Endodermal cell (in vitro differentiated cells): ENCODE measurements at regions not wholly inside any gene's neighbourhood (a gene's known extent, or its start where the extent isn't known, plus 50 kb on each side); places are given as distances from the start of the nearest gene placed in this dataset.
A peak's percentile ranks its signal among the peaks of the same experiment; 100 is the strongest.

ENCODE experiments used
- DNase-seq: peaks from one replicate; pipeline ENCODE4 v3.0.0-alpha.2; 2017
- H3K27ac ChIP-seq: 2 replicates; pipeline ENCODE4 v1.5.1; 2013; ENCODE audit warnings: mild to moderate bottlenecking, low read depth, low read length, moderate library complexity
- H3K27me3 ChIP-seq: 2 replicates; pipeline ENCODE4 v1.6.1; 2013; ENCODE audit warnings: mild to moderate bottlenecking, low read length, moderate library complexity; ENCODE audit not compliant: insufficient read depth, control insufficient read depth, poor library complexity, severe bottlenecking
- H3K36me3 ChIP-seq: 2 replicates; pipeline ENCODE4 v1.7.0; 2013; ENCODE audit warnings: mild to moderate bottlenecking, low read length, moderate library complexity; ENCODE audit not compliant: control insufficient read depth, insufficient read depth
- H3K4me1 ChIP-seq: one replicate; pipeline ENCODE4 v1.7.0; 2013; ENCODE audit warnings: low read length; ENCODE audit not compliant: control insufficient read depth, insufficient read depth
- H3K4me3 ChIP-seq: 2 replicates; pipeline ENCODE4 v1.5.1; 2013; ENCODE audit warnings: mild to moderate bottlenecking, low read length, moderate library complexity
- H3K9ac ChIP-seq: 2 replicates; pipeline ENCODE4 v1.6.1; 2013; ENCODE audit warnings: mild to moderate bottlenecking, low read length, moderate library complexity; ENCODE audit not compliant: poor library complexity, severe bottlenecking; ENCODE audit errors: extremely low read depth
- H3K9me3 ChIP-seq: 2 replicates; pipeline ENCODE4 v1.6.1; 2013; ENCODE audit warnings: mild to moderate bottlenecking, low read length, moderate library complexity; ENCODE audit not compliant: control insufficient read depth
- H3K27ac Mint-ChIP-seq: 2 replicates; pipeline ENCODE4 v1.8.0; 2020; ENCODE audit warnings: mixed read lengths
- H3K27me3 Mint-ChIP-seq: 2 replicates; pipeline ENCODE4 v1.8.0; 2021; ENCODE audit warnings: mild to moderate bottlenecking, mixed read lengths; ENCODE audit not compliant: insufficient read depth
- H3K36me3 Mint-ChIP-seq: 2 replicates; pipeline ENCODE4 v1.8.0; 2020; ENCODE audit warnings: low read depth, mixed read lengths
- H3K4me1 Mint-ChIP-seq: 2 replicates; pipeline ENCODE4 v1.8.0; 2020; ENCODE audit warnings: mixed read lengths
- H3K4me3 Mint-ChIP-seq: 2 replicates; pipeline ENCODE4 v1.8.0; 2020; ENCODE audit warnings: mild to moderate bottlenecking, moderate library complexity, mixed read lengths
- H3K9me3 Mint-ChIP-seq: 2 replicates; pipeline ENCODE4 v1.8.0; 2020; ENCODE audit warnings: mild to moderate bottlenecking, mixed read lengths
- CTCF ChIP-seq: fragments of 200-600 bp; sonication (generic); conservative IDR thresholded peaks from 2 replicates; pipeline ENCODE4 v1.5.0; 2021; ENCODE audit warnings: antibody characterized with exemption, mild to moderate bottlenecking
- whole genome bisulfite sequencing, 2 experiments: methylation state at CpG; one replicate each; pipeline versions ENCODE4 v1.1.5 to v1.1.7; 2013; ENCODE audit warnings: missing lambda C conversion rate in 2 of 2, mixed read lengths in 1 of 2; ENCODE audit not compliant: insufficient coverage in 1 of 2, insufficient read length in 1 of 2; 5-methylcytosine and 5-hydroxymethylcytosine counted together

GRCh38 chr11:112437096-112437495, 176.4 kb upstream of the PLET1 start:
- Mint-ChIP-seq H3K4me3 (no peak overlapping the region), H3K9me3 (peaks cover 3% of the 10 kb centered on the region), H3K4me1 (no peaks in the 10 kb centered on the region), H3K36me3 (no peaks in the 10 kb centered on the region), H3K27me3 (peaks cover 6% of the 10 kb centered on the region), H3K27ac (no peak overlapping the region)
- Histone ChIP-seq H3K36me3 (no peaks in the 10 kb centered on the region), H3K4me3 (no peak overlapping the region), H3K9ac (no peak overlapping the region), H3K27ac (no peak overlapping the region), H3K9me3 (peaks cover 11% of the 10 kb centered on the region), H3K27me3 (no peaks in the 10 kb centered on the region), H3K4me1 (no peaks in the 10 kb centered on the region)
- TF ChIP-seq CTCF, result no peak
- DNase-seq, result no peak
- WGBS, 2 experiments, result 91% methylated on average over 1 of the region's 2 CpGs; no CpG with 5 or more reads in 1 of the 2 experiments

GRCh38 chr11:112439614-112440013, 179.0 kb upstream of the PLET1 start:
- no peaks in the 10 kb centered on the region for H3K4me1 ChIP-seq
- H3K9me3 ChIP-seq, result peaks cover 15% of the 10 kb centered on the region
- no peaks in the 10 kb centered on the region for H3K27me3 ChIP-seq
- Mint-ChIP-seq H3K27ac (no peak overlapping the region), H3K4me1 (no peaks in the 10 kb centered on the region), H3K4me3 (no peak overlapping the region), H3K27me3 (peaks cover 3% of the 10 kb centered on the region), H3K9me3 (no peaks in the 10 kb centered on the region), H3K36me3 (no peaks in the 10 kb centered on the region)
- H3K9ac ChIP-seq, result no peak overlapping the region
- no peak overlapping the region for H3K4me3 ChIP-seq
- no peaks in the 10 kb centered on the region for H3K36me3 ChIP-seq
- TF ChIP-seq CTCF, result no peak
- 94 to 100% methylated on average over 1 to 2 of the region's 2 CpGs for WGBS, 2 experiments
- H3K27ac ChIP-seq, result no peak overlapping the region
- no peak for DNase-seq

- no peak overlapping the region for H3K4me3 Mint-ChIP-seq
- no peaks in the 10 kb centered on the region for H3K36me3 Mint-ChIP-seq
- H3K27me3 Mint-ChIP-seq, result peaks cover 3% of the 10 kb centered on the region
Observed at GRCh38 chr11:112440518-112440917, 179.9 kb upstream of the PLET1 start.

More at GRCh38 chr11:112440518-112440917, 179.9 kb upstream of the PLET1 start:
- no peaks in the 10 kb centered on the region for H3K4me1 Mint-ChIP-seq
- H3K9ac ChIP-seq, result no peak overlapping the region
- peaks cover 23% of the 10 kb centered on the region for H3K9me3 ChIP-seq
- no peaks in the 10 kb centered on the region for H3K36me3 ChIP-seq
- TF ChIP-seq CTCF, result peak; percentile 90
- no peak overlapping the region for H3K4me3 ChIP-seq
- H3K9me3 Mint-ChIP-seq, result peaks cover 5% of the 10 kb centered on the region
- no peak overlapping the region for H3K27ac ChIP-seq
- WGBS, 2 experiments, result 90 to 100% methylated on average over 1 of the region's 1 CpG
- H3K4me1 ChIP-seq, result no peaks in the 10 kb centered on the region
- H3K27me3 ChIP-seq, result no peaks in the 10 kb centered on the region
- H3K27ac Mint-ChIP-seq, result no peak overlapping the region
- DNase-seq, result peak; percentile 85
